ENCODE measurements at regions not wholly inside any gene's neighbourhood (a gene's known extent, or its start where the extent isn't known, plus 50 kb on each side); places are given as distances from the start of the nearest gene placed in this dataset.
"Not testable (repeated sequence)": the region's sequence is repeated elsewhere in the genome, so short reads cannot be mapped to it uniquely, and the experiment has no call there.

DNA sequence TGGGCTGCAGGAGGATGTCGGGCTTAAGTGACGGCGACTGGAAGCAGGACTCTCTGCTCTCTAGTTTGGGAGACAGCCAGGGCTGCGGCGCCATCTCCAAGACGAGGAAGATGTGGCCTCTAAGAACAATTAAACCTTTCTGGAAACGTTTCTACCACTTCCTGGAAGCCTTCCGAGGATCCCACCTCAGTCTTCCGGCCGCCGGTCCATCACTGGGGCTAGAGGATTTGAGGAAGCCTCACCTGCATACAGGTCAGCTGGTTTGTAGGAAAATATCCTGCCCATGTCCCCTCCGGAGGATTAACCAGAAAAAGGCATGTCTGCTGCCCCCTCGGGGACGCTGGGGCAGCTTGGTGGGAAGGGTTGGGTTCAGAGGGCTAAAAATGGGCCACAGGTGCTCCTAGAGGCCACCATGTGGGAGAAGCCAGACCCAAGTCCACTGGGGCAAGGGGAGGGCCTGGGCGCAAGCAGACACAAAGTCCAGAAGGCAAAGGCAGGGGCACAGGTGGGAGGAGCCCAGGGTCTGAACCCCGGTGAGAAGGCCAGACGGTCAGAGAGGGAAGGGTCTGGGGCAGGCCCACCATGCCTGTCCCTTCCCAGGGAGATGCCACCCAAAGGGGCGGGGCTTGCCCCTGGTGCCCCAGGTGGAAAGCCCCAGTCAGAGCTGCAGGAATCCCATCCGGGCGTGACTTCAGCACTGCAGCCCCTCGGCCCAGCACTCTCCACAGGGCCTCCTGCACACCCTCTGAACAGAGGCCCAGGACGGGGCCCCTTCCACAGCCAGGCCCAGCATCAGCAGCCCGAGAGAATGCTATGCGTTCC, 82.2 kb upstream of the ID2 start:
- H3K4me3 ChIP-seq, result no peak overlapping the region
- DNase-seq (ENCODE audit: low spot score), result no peak
- H3K9me3 ChIP-seq, result no peaks in the 10 kb centered on the region
- no peaks in the 10 kb centered on the region for H3K4me1 ChIP-seq
- no peaks in the 10 kb centered on the region for H3K27me3 ChIP-seq
- TF ChIP-seq, protein P1, sequence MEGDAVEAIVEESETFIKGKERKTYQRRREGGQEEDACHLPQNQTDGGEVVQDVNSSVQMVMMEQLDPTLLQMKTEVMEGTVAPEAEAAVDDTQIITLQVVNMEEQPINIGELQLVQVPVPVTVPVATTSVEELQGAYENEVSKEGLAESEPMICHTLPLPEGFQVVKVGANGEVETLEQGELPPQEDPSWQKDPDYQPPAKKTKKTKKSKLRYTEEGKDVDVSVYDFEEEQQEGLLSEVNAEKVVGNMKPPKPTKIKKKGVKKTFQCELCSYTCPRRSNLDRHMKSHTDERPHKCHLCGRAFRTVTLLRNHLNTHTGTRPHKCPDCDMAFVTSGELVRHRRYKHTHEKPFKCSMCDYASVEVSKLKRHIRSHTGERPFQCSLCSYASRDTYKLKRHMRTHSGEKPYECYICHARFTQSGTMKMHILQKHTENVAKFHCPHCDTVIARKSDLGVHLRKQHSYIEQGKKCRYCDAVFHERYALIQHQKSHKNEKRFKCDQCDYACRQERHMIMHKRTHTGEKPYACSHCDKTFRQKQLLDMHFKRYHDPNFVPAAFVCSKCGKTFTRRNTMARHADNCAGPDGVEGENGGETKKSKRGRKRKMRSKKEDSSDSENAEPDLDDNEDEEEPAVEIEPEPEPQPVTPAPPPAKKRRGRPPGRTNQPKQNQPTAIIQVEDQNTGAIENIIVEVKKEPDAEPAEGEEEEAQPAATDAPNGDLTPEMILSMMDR (IDR thresholded peaks at IDR 0.05), result no peak
- H3K36me3 ChIP-seq, result no peaks in the 10 kb centered on the region
- no peak overlapping the region for H3K27ac ChIP-seq

DNA sequence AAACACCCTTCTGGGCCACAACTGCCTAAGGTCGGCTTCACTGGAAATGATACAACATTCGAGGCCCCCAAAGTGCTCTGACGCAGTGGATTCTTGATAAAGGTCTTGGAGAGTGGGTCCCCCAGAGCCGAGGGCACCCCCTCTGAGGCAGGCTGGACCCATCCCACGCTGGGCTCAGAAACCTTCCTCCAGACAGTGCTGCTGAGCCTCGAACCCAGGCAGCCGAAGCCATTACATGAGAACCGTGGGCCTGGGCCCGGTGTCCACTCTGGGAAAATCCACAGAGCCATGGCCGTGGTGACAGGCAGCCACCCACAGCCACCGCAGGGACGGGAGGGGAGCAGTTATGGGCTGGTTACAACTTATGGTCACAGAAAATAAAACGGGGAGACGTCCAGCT, 81.4 kb upstream of the ID2 start:
- no peaks in the 10 kb centered on the region for H3K9me3 ChIP-seq
- no peak for DNase-seq (ENCODE audit: low spot score)
- TF ChIP-seq, protein P1 (IDR thresholded peaks at IDR 0.05), result no peak
- H3K27ac ChIP-seq, result no peak overlapping the region
- H3K4me1 ChIP-seq, result no peaks in the 10 kb centered on the region
- no peak overlapping the region for H3K4me3 ChIP-seq
- no peaks in the 10 kb centered on the region for H3K27me3 ChIP-seq
- H3K36me3 ChIP-seq, result no peaks in the 10 kb centered on the region

- Histone ChIP-seq H3K27ac (no peak overlapping the region), H3K4me3 (no peak overlapping the region), H3K36me3 (no peaks in the 10 kb centered on the region), H3K9me3 (no peaks in the 10 kb centered on the region), H3K4me1 (no peaks in the 10 kb centered on the region), H3K27me3 (no peaks in the 10 kb centered on the region)
- no peak for DNase-seq (ENCODE audit: low spot score)
- TF ChIP-seq, protein P1 (IDR thresholded peaks at IDR 0.05), result no peak
These were observed 79.0 kb upstream of the ID2 start for GRCh38 chr2:8602809-8603208.

DNA sequence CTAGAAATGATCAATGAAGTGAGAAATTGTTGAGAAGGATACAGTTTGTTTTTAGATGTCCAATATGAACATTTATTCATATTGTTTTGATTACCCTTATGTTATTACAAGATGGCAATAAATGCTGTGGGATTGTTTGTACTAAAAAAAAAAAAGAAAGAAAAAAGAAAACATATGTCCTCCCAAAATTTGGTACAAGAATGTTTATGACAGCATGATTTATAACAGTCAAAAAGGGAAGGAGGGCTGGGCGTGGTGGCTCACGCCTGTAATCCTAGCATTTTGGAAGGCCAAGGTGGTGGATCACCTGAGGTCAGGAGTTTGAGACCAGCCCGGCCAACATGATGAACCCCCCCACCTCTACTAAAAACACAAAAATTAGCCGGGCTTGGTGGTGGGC, 78.5 kb upstream of the ID2 start:
- DNase-seq (ENCODE audit: low spot score); H3K9me3 ChIP-seq; H3K27ac ChIP-seq; H3K27me3 ChIP-seq; H3K4me3 ChIP-seq; H3K36me3 ChIP-seq; H3K4me1 ChIP-seq: not testable (repeated sequence)

- H3K4me1 ChIP-seq, result no peaks in the 10 kb centered on the region
- H3K27me3 ChIP-seq, result no peaks in the 10 kb centered on the region
- H3K9me3 ChIP-seq, result no peaks in the 10 kb centered on the region
- no peaks in the 10 kb centered on the region for H3K36me3 ChIP-seq
- no peak overlapping the region for H3K4me3 ChIP-seq
- H3K27ac ChIP-seq, result no peak overlapping the region
- TF ChIP-seq, protein P1 (IDR thresholded peaks at IDR 0.05), result no peak
- DNase-seq (ENCODE audit: low spot score), result no peak
These were observed 77.6 kb upstream of the ID2 start for GRCh38 chr2:8604262-8604661.

- no peak overlapping the region for H3K27ac ChIP-seq
- H3K36me3 ChIP-seq, result no peaks in the 10 kb centered on the region
- DNase-seq (ENCODE audit: low spot score), result no peak
- no peaks in the 10 kb centered on the region for H3K9me3 ChIP-seq
- TF ChIP-seq, protein P1 (IDR thresholded peaks at IDR 0.05), result no peak
- H3K4me3 ChIP-seq, result no peak overlapping the region
- no peaks in the 10 kb centered on the region for H3K27me3 ChIP-seq
- H3K4me1 ChIP-seq, result no peaks in the 10 kb centered on the region
These were observed 76.3 kb upstream of the ID2 start for GRCh38 chr2:8605351-8606065.

Measured in right atrium auricular region (tissue), 2 donors.